Endothelial cell of umbilical vein (primary cell): ENCODE measurements at regions not wholly inside any gene's neighbourhood (a gene's known extent, or its start where the extent isn't known, plus 50 kb on each side); places are given as distances from the start of the nearest gene placed in this dataset.

Experiments used
- BruUV-seq: library from RNA; stranded (reverse); fragments of 400-500 nt; replicated peaks from 2 replicates; lab custom pipeline; 2021; lab: Mats Ljungman, UMichigan
- CTCF ChIA-PET: fragments of 300-600, 350-600 bp; sonication (Branson Sonifier 250); formaldehyde crosslinking; loops from one replicate; lab custom pipeline; 2021; ENCODE audit warnings: antibody characterized with exemption, inconsistent platforms; lab: Charles Lee
- POLR2A ChIA-PET: fragments of 300-600, 350-600 bp; sonication (Branson Sonifier 250); formaldehyde crosslinking; loops from one replicate; lab custom pipeline; 2021; ENCODE audit warnings: antibody characterized with exemption, inconsistent platforms; lab: Charles Lee
- DNase-seq: peaks from one replicate; pipeline ENCODE4 v3.0.0-alpha.2; 2011; ENCODE audit warnings: low read depth, low spot score
- FAIRE-seq: peaks from 2 replicates; lab custom pipeline; 2011; peaks lifted over from hg19 to GRCh38; lab: Jason Lieb, UNC
- H2AFZ ChIP-seq: 2 replicates; pipeline ENCODE4 v1.6.0; 2012; ENCODE audit warnings: low read depth, low read length, control low read depth, inconsistent platforms
- H3K27ac ChIP-seq: 2 replicates; pipeline ENCODE4 v1.5.1; 2011; ENCODE audit warnings: low read depth, mild to moderate bottlenecking, control low read depth, low read length, moderate library complexity; ENCODE audit not compliant: insufficient read depth
- H3K27me3 ChIP-seq, 2 experiments: 2 replicates each; pipeline versions ENCODE4 v1.6.0 to v1.6.1; 2011; ENCODE audit warnings: low read length in 2 of 2, mixed read lengths in 1 of 2; ENCODE audit not compliant: control insufficient read depth in 2 of 2, insufficient read depth in 2 of 2
- H3K36me3 ChIP-seq, 2 experiments: 2 replicates in 1 of 2; 3 replicates in 1 of 2; pipeline ENCODE4 v1.5.1; 2011; ENCODE audit warnings: low read length in 2 of 2, mild to moderate bottlenecking in 1 of 2, moderate library complexity in 1 of 2; ENCODE audit not compliant: control insufficient read depth in 2 of 2, insufficient read depth in 2 of 2; ENCODE audit errors: extremely low read depth in 1 of 2
- H3K4me1 ChIP-seq: 3 replicates; pipeline ENCODE4 v1.5.1; 2011; ENCODE audit warnings: mild to moderate bottlenecking, low read length; ENCODE audit not compliant: control insufficient read depth, insufficient read depth; ENCODE audit errors: extremely low read depth
- H3K4me2 ChIP-seq: 2 replicates; pipeline ENCODE4 v1.6.1; 2011; ENCODE audit warnings: low read length, control low read depth, mixed read lengths; ENCODE audit not compliant: insufficient read depth
- H3K4me3 ChIP-seq, 3 experiments: fragments of 200-600 bp in 1 of 3; sonication (generic), shearing (Covaris generic) in 1 of 3; replicated peaks in 1 of 3; 2 replicates each; pipeline ENCODE4 v1.5.1; 2011 to 2016; ENCODE audit warnings: control low read depth in 3 of 3, low read length in 3 of 3, mild to moderate bottlenecking in 2 of 3, inconsistent platforms in 1 of 3, low read depth in 1 of 3, moderate library complexity in 1 of 3; ENCODE audit not compliant: insufficient read depth in 1 of 3
- H3K79me2 ChIP-seq: 2 replicates; pipeline ENCODE4 v1.6.0; 2012; ENCODE audit warnings: low read length, inconsistent platforms; ENCODE audit not compliant: control insufficient read depth, insufficient read depth
- H3K9ac ChIP-seq: replicated peaks from 2 replicates; pipeline ENCODE3; 2011; ENCODE audit warnings: low read length, control low read depth; ENCODE audit not compliant: insufficient read depth; ENCODE audit errors: extremely low read depth
- H3K9me1 ChIP-seq: replicated peaks from 3 replicates; pipeline ENCODE4 v1.6.0; 2011; ENCODE audit warnings: mild to moderate bottlenecking, low read length; ENCODE audit not compliant: control insufficient read depth, insufficient read depth; ENCODE audit errors: extremely low read depth
- H3K9me3 ChIP-seq: replicated peaks from 2 replicates; pipeline ENCODE4 v1.5.1; 2012; ENCODE audit warnings: low read length, inconsistent platforms; ENCODE audit not compliant: control insufficient read depth, insufficient read depth
- H4K20me1 ChIP-seq: replicated peaks from 2 replicates; pipeline ENCODE3; 2011; ENCODE audit warnings: mild to moderate bottlenecking, low read length; ENCODE audit not compliant: control insufficient read depth, insufficient read depth; ENCODE audit errors: extremely low read depth
- EZH2 ChIP-seq: IDR thresholded peaks from 2 replicates; pipeline ENCODE4 v1.6.1; 2012; ENCODE audit warnings: borderline replicate concordance, low read depth, mild to moderate bottlenecking, moderate library complexity, low read length, inconsistent platforms; ENCODE audit not compliant: severe bottlenecking
- FOS ChIP-seq: IDR thresholded peaks from 2 replicates; pipeline ENCODE4 v1.6.1; 2011; ENCODE audit warnings: mild to moderate bottlenecking, low read length, moderate library complexity, borderline replicate concordance; ENCODE audit not compliant: insufficient read depth
- GATA2 ChIP-seq: IDR thresholded peaks from 2 replicates; pipeline ENCODE4 v1.7.0; 2011; ENCODE audit warnings: low read depth, mild to moderate bottlenecking, moderate library complexity, mixed read lengths, low read length; ENCODE audit not compliant: insufficient read length, insufficient read depth
- JUN ChIP-seq: IDR thresholded peaks from 2 replicates; pipeline ENCODE4 v1.6.1; 2011; ENCODE audit warnings: borderline replicate concordance, low read depth; ENCODE audit not compliant: insufficient read length, insufficient read depth
- MYC ChIP-seq: IDR thresholded peaks from one replicate; pipeline ENCODE4 v1.6.1; 2011; ENCODE audit warnings: mild to moderate bottlenecking, low read depth, low read length
- POLR2A ChIP-seq: IDR thresholded peaks from 2 replicates; pipeline ENCODE4 v1.6.1; 2012; ENCODE audit warnings: low read depth, mild to moderate bottlenecking, control low read depth, low read length
- POLR2AphosphoS5 ChIP-seq: IDR thresholded peaks from 2 replicates; pipeline ENCODE4 v1.6.1; 2012; ENCODE audit warnings: low read depth, mild to moderate bottlenecking, control low read depth, low read length, moderate library complexity; ENCODE audit not compliant: insufficient read depth
- dilution Hi-C: fragments of 300-500 bp; cut with MboI; formaldehyde crosslinking; loops from one replicate; pipeline ENCODE4 v1.15.0; 2019; ENCODE audit warnings: low sequenced_read_pairs; ENCODE audit not compliant: extremely low pct_ligation_motif_present
- intact Hi-C: fragments of 100-400 bp; cut with micrococcal nuclease; formaldehyde crosslinking; loops from one replicate; pipeline ENCODE4 v1.10.0; 2022
- TF ChIP-seq, protein P1 (sequence below), 2 donors: IDR thresholded peaks; 1 replicate in 1 of 2; 2 replicates in 1 of 2; pipeline ENCODE4 v1.5.1; 2011; ENCODE audit warnings: low read length in 2 of 2, mild to moderate bottlenecking in 2 of 2, moderate library complexity in 2 of 2, control low read depth in 1 of 2, inconsistent platforms in 1 of 2, low read depth in 1 of 2; ENCODE audit not compliant: insufficient read depth in 1 of 2; ENCODE audit errors: extremely low read depth in 1 of 2
- TF ChIP-seq, protein P2 (sequence below): IDR thresholded peaks from 2 replicates; pipeline ENCODE4 v1.6.1; 2011; ENCODE audit not compliant: insufficient read depth, insufficient read length

DNA sequence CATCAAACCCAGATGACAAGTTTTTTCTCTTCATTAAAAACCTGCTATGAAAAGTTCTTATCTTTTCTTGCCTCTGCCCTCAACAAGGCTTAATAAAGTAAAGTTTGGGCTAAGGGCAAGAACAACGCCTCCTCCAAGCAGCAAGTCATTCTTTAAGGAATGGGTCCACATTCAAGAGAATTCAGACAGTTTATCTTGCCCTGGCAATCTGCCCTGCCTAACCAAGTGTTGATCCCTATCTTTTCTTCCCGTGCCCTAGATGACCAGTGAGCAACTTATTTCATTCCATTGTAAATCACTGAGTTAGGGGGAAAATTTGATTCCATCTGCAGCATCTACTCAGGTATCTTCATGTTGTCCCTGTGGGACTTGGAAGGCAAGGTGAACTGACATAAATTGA, 370.3 kb upstream of the DPPA4 start:
- FAIRE-seq: no peak
- CTCF ChIA-PET: no interaction called here
- Histone ChIP-seq H3K4me2 (no peak overlapping the region), H3K9ac (no peak overlapping the region), H3K9me3 (peaks cover 2% of the 10 kb centered on the region), H3K27ac (no peak overlapping the region), H3K36me3 (no peaks in the 10 kb centered on the region), H3K27me3 (no peaks in the 10 kb centered on the region), H2AFZ (no peak overlapping the region), H4K20me1 (no peaks in the 10 kb centered on the region), H3K4me1 (no peaks in the 10 kb centered on the region), H3K9me1 (no peaks in the 10 kb centered on the region), H3K79me2 (no peaks in the 10 kb centered on the region), H3K4me3 (no peak overlapping the region)
- intact Hi-C loops (no loop called here), dilution Hi-C loops (no loop called here)
- POLR2A ChIA-PET: no interaction called here
- no TSS peak for BruUV-seq
- no peak for DNase-seq
- TF ChIP-seq FOS: no peak
- no peak for TF ChIP-seq POLR2A
- no peak for TF ChIP-seq EZH2
- TF ChIP-seq, protein P1, sequence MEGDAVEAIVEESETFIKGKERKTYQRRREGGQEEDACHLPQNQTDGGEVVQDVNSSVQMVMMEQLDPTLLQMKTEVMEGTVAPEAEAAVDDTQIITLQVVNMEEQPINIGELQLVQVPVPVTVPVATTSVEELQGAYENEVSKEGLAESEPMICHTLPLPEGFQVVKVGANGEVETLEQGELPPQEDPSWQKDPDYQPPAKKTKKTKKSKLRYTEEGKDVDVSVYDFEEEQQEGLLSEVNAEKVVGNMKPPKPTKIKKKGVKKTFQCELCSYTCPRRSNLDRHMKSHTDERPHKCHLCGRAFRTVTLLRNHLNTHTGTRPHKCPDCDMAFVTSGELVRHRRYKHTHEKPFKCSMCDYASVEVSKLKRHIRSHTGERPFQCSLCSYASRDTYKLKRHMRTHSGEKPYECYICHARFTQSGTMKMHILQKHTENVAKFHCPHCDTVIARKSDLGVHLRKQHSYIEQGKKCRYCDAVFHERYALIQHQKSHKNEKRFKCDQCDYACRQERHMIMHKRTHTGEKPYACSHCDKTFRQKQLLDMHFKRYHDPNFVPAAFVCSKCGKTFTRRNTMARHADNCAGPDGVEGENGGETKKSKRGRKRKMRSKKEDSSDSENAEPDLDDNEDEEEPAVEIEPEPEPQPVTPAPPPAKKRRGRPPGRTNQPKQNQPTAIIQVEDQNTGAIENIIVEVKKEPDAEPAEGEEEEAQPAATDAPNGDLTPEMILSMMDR (IDR thresholded peaks at IDR 0.05; ENCODE audit: extremely low read depth in 1 of 2, insufficient read depth in 1 of 2, low read depth in 1 of 2, low read length in 2 of 2): no peak
- TF ChIP-seq, protein P2, sequence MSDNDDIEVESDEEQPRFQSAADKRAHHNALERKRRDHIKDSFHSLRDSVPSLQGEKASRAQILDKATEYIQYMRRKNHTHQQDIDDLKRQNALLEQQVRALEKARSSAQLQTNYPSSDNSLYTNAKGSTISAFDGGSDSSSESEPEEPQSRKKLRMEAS: no peak
- no peak for TF ChIP-seq GATA2
- no peak for TF ChIP-seq JUN
- TF ChIP-seq POLR2AphosphoS5: no peak
- TF ChIP-seq MYC: no peak
